ENCODE measurements at regions not wholly inside any gene's neighbourhood (a gene's known extent, or its start where the extent isn't known, plus 50 kb on each side); places are given as distances from the start of the nearest gene placed in this dataset.

GRCh38 chr1:224879162-224879803 lies 50.2 kb upstream of the DNAH14 start:
- no peak for TF ChIP-seq CTCF (IDR thresholded peaks at IDR 0.05)
